COLO829 (cell line): ENCODE measurements at regions not wholly inside any gene's neighbourhood (a gene's known extent, or its start where the extent isn't known, plus 50 kb on each side); places are given as distances from the start of the nearest gene placed in this dataset.
A peak's percentile ranks its signal among the peaks of the same experiment; 100 is the strongest.
"Not testable (repeated sequence)": the region's sequence is repeated elsewhere in the genome, so short reads cannot be mapped to it uniquely, and the experiment has no call there.

Experiments used
- DNase-seq: peaks from one replicate; pipeline ENCODE4 v3.0.0; 2012; ENCODE audit warnings: low spot score

GRCh38 chr7:42561797-42562196, 324.8 kb upstream of the GLI3 start:
- no peak for DNase-seq

- no peak for DNase-seq
These were observed 323.9 kb upstream of the GLI3 start for GRCh38 chr7:42560866-42561265.

GRCh38 chr7:42554932-42555331, 317.9 kb upstream of the GLI3 start:
- DNase-seq, result not testable (repeated sequence)

GRCh38 chr7:42552227-42552626, 315.2 kb upstream of the GLI3 start:
- DNase-seq, result no peak

GRCh38 chr7:42550706-42551470, 313.9 kb upstream of the GLI3 start:
- no peak for DNase-seq

GRCh38 chr7:42549866-42550485, 313.0 kb upstream of the GLI3 start:
- DNase-seq, result peak; percentile 73

- DNase-seq, result no peak
These were observed 312.0 kb upstream of the GLI3 start for GRCh38 chr7:42548816-42549611.

GRCh38 chr7:42545049-42545724, 308.2 kb upstream of the GLI3 start:
- no peak for DNase-seq

GRCh38 chr7:42543953-42544352, 306.9 kb upstream of the GLI3 start:
- no peak for DNase-seq

- DNase-seq, result not testable (repeated sequence)
These were observed 305.4 kb upstream of the GLI3 start for GRCh38 chr7:42542446-42542845.

GRCh38 chr7:42534441-42534840, 297.4 kb upstream of the GLI3 start:
- DNase-seq, result no peak

- DNase-seq, result no peak
These were observed 290.0 kb upstream of the GLI3 start for GRCh38 chr7:42527004-42527403.

- DNase-seq, result peak; percentile 51
These were observed 285.4 kb upstream of the GLI3 start for GRCh38 chr7:42522227-42522991.

GRCh38 chr7:42511027-42511426, 274.0 kb upstream of the GLI3 start:
- no peak for DNase-seq

GRCh38 chr7:42506097-42506496, 269.1 kb upstream of the GLI3 start:
- DNase-seq, result no peak

- peak; percentile 87 for DNase-seq
These were observed 265.0 kb upstream of the GLI3 start for GRCh38 chr7:42502022-42502421.

GRCh38 chr7:42495256-42495655, 258.2 kb upstream of the GLI3 start:
- DNase-seq, result no peak

GRCh38 chr7:42494736-42495135, 257.7 kb upstream of the GLI3 start:
- no peak for DNase-seq

GRCh38 chr7:42494199-42494710, 257.2 kb upstream of the GLI3 start:
- no peak for DNase-seq

- peak; percentile 79 for DNase-seq
These were observed 256.6 kb upstream of the GLI3 start for GRCh38 chr7:42493436-42494198.

GRCh38 chr7:42492920-42493319, 255.9 kb upstream of the GLI3 start:
- no peak for DNase-seq
